Thoracic aorta (tissue), 2 donors: ENCODE measurements at regions not wholly inside any gene's neighbourhood (a gene's known extent, or its start where the extent isn't known, plus 50 kb on each side); places are given as distances from the start of the nearest gene placed in this dataset.

ENCODE experiments used
- ATAC-seq: fragments of 150-250 bp; one replicate; pipeline ENCODE4 v1.8.0; 2017; ENCODE audit warnings: low read depth; ENCODE audit not compliant: insufficient number of reproducible peaks, low FRiP score
- DNase-seq: peaks from one replicate; pipeline ENCODE4 v3.0.0-alpha.2; 2020; ENCODE audit warnings: low spot score
- H3K27ac ChIP-seq, 2 donors: fragments of 200-600 bp; sonication (generic); 1 replicate in 1 of 2; 2 replicates in 1 of 2; pipeline ENCODE4 v1.5.1; 2016; ENCODE audit warnings: mild to moderate bottlenecking in 2 of 2, moderate library complexity in 2 of 2
- H3K27me3 ChIP-seq: fragments of 200-600 bp; sonication (generic); replicated peaks from 2 replicates; pipeline ENCODE4 v1.6.0; 2016; ENCODE audit warnings: mild to moderate bottlenecking; ENCODE audit not compliant: insufficient read depth
- H3K36me3 ChIP-seq: fragments of 200-600 bp; sonication (generic); one replicate; pipeline ENCODE4 v1.5.1; 2016
- H3K4me1 ChIP-seq, 2 donors: fragments of 200-600 bp; sonication (generic); 1 replicate in 1 of 2; 2 replicates in 1 of 2; pipeline versions ENCODE4 v1.5.1 to v1.6.0; 2016; ENCODE audit warnings: low read depth in 2 of 2, mild to moderate bottlenecking in 1 of 2; ENCODE audit not compliant: control insufficient read depth in 1 of 2
- H3K4me3 ChIP-seq: fragments of 200-600 bp; sonication (generic); 2 replicates; pipeline ENCODE4 v1.5.1; 2016; ENCODE audit warnings: mild to moderate bottlenecking
- H3K9me3 ChIP-seq: fragments of 200-600 bp; sonication (generic); 2 replicates; pipeline ENCODE4 v1.5.1; 2016
- CTCF ChIP-seq: fragments of 200-600 bp; sonication (generic); IDR thresholded peaks from one replicate; pipeline ENCODE4 v1.5.1; 2019; ENCODE audit warnings: antibody characterized with exemption

- Histone ChIP-seq H3K36me3 (no peaks in the 10 kb centered on the region), H3K4me1 (no peaks in the 10 kb centered on the region), H3K27ac (no peak overlapping the region), H3K27me3 (no peaks in the 10 kb centered on the region), H3K4me3 (no peak overlapping the region), H3K9me3 (no peaks in the 10 kb centered on the region)
- no peak for ATAC-seq
- DNase-seq = no peak
- TF ChIP-seq CTCF = no peak
Measured at GRCh38 chr6:40954446-40955177, 84.4 kb downstream of the UNC5CL start.

- no peak overlapping the region for H3K27ac ChIP-seq
- no peak for TF ChIP-seq CTCF
- ATAC-seq (no peak), DNase-seq (no peak)
- no peaks in the 10 kb centered on the region for H3K36me3 ChIP-seq
- no peak overlapping the region for H3K4me3 ChIP-seq
- no peaks in the 10 kb centered on the region for H3K4me1 ChIP-seq
- H3K27me3 ChIP-seq = no peaks in the 10 kb centered on the region
- H3K9me3 ChIP-seq = no peaks in the 10 kb centered on the region
Measured at GRCh38 chr6:40953486-40953885, 85.5 kb downstream of the UNC5CL start.

GRCh38 chr6:40950986-40951698 is 87.9 kb downstream of the UNC5CL start:
- no peak for DNase-seq
- TF ChIP-seq CTCF = no peak
- H3K4me1 ChIP-seq = no peaks in the 10 kb centered on the region
- H3K27me3 ChIP-seq = no peaks in the 10 kb centered on the region
- H3K36me3 ChIP-seq = no peaks in the 10 kb centered on the region
- H3K9me3 ChIP-seq = no peaks in the 10 kb centered on the region
- no peak for ATAC-seq
- no peak overlapping the region for H3K4me3 ChIP-seq
- H3K27ac ChIP-seq = no peak overlapping the region

- no peak overlapping the region for H3K4me3 ChIP-seq
- no peaks in the 10 kb centered on the region for H3K9me3 ChIP-seq
- no peaks in the 10 kb centered on the region for H3K36me3 ChIP-seq
- ATAC-seq (no peak), DNase-seq (no peak)
- no peaks in the 10 kb centered on the region for H3K27me3 ChIP-seq
- no peak overlapping the region for H3K27ac ChIP-seq
- H3K4me1 ChIP-seq = no peaks in the 10 kb centered on the region
- no peak for TF ChIP-seq CTCF
Measured at GRCh38 chr6:40948570-40948969, 90.5 kb downstream of the UNC5CL start.

- Histone ChIP-seq H3K4me3 (no peak overlapping the region), H3K27ac (no peak overlapping the region), H3K4me1 (no peaks in the 10 kb centered on the region), H3K27me3 (no peaks in the 10 kb centered on the region), H3K9me3 (no peaks in the 10 kb centered on the region), H3K36me3 (no peaks in the 10 kb centered on the region)
- ATAC-seq = no peak
- TF ChIP-seq CTCF = no peak
- no peak for DNase-seq
Measured at GRCh38 chr6:40947876-40948526, 91.0 kb downstream of the UNC5CL start.
